Spleen (tissue), 11 donors: ENCODE measurements at regions not wholly inside any gene's neighbourhood (a gene's known extent, or its start where the extent isn't known, plus 50 kb on each side); places are given as distances from the start of the nearest gene placed in this dataset.

Experiments
- DNase-seq: peaks from one replicate; pipeline ENCODE4 v3.0.0-alpha.2; 2020
- H3K27ac ChIP-seq, 8 donors: fragments of 200-600 bp; sonication (generic) in 7 of 8; 1 replicate in 4 of 8; 2 replicates in 4 of 8; pipeline versions ENCODE4 v1.5.0 to v1.8.0; 2016 to 2021; ENCODE audit warnings: inconsistent platforms in 4 of 8, mild to moderate bottlenecking in 4 of 8, moderate library complexity in 1 of 8
- H3K27me3 ChIP-seq, 7 donors: fragments of 200-600 bp; sonication (generic) in 6 of 7; replicated peaks in 1 of 7; 1 replicate in 4 of 7; 2 replicates in 3 of 7; pipeline versions ENCODE4 v1.5.0 to v1.8.0; 2016 to 2021; ENCODE audit warnings: inconsistent platforms in 3 of 7, mild to moderate bottlenecking in 1 of 7
- H3K36me3 ChIP-seq, 6 donors: fragments of 200-600 bp; sonication (generic) in 5 of 6; 1 replicate in 4 of 6; 2 replicates in 2 of 6; pipeline versions ENCODE4 v1.5.0 to v1.8.0; 2016 to 2021; ENCODE audit warnings: inconsistent platforms in 2 of 6
- H3K4me1 ChIP-seq, 6 donors: fragments of 200-600 bp; sonication (generic) in 5 of 6; 1 replicate in 3 of 6; 2 replicates in 3 of 6; pipeline versions ENCODE4 v1.5.0 to v1.8.0; 2016 to 2021; ENCODE audit warnings: inconsistent platforms in 3 of 6
- H3K4me3 ChIP-seq, 8 donors: fragments of 200-600 bp; sonication (generic) in 7 of 8; 1 replicate in 4 of 8; 2 replicates in 4 of 8; pipeline versions ENCODE4 v1.5.0 to v1.8.0; 2016 to 2021; ENCODE audit warnings: inconsistent platforms in 4 of 8, mild to moderate bottlenecking in 4 of 8, moderate library complexity in 2 of 8
- H3K9me3 ChIP-seq, 8 donors: fragments of 200-600 bp; sonication (generic) in 7 of 8; 1 replicate in 4 of 8; 2 replicates in 4 of 8; pipeline versions ENCODE4 v1.5.0 to v1.8.0; 2016 to 2021; ENCODE audit warnings: inconsistent platforms in 4 of 8
- CTCF ChIP-seq, 11 experiments: fragments of 200-600 bp in 7 of 11; fragments of 450-650 bp in 4 of 11; sonication (generic) in 4 of 11; IDR thresholded peaks in 8 of 11; conservative IDR thresholded peaks in 3 of 11; 1 replicate in 7 of 11; 2 replicates in 4 of 11; pipeline versions ENCODE4 v1.4.0 to v1.8.0; 2016 to 2021; ENCODE audit warnings: antibody characterized with exemption in 11 of 11, inconsistent platforms in 4 of 11, mild to moderate bottlenecking in 1 of 11
- POLR2A ChIP-seq, 3 donors: fragments of 450-650 bp; IDR thresholded peaks; one replicate each; pipeline ENCODE4 v1.5.1; 2017; ENCODE audit warnings: antibody characterized with exemption in 3 of 3, mild to moderate bottlenecking in 1 of 3
- POLR2AphosphoS5 ChIP-seq, 3 donors: sonication (generic); formaldehyde crosslinking; IDR thresholded peaks; one replicate each; pipeline ENCODE4 v1.5.1; 2017; ENCODE audit warnings: antibody characterized with exemption in 3 of 3
- WGBS, 5 donors: extraction: QIAGEN DNeasy Blood & Tissue Kit in 3 of 5; methylation state at CpG; one replicate each; pipeline versions ENCODE4 v1.1.5 to v1.1.7; 2013 to 2018; 5-methylcytosine and 5-hydroxymethylcytosine counted together
- intact Hi-C: fragments of 100-400 bp; cut with DNase I; formaldehyde crosslinking; loops from one replicate; pipeline ENCODE4 v1.15.0; 2023; ENCODE audit warnings: low total_unique reads
- donor health status: healthy with polysubstance abuse.
- donor health status: DM: no; HTN: no; CAD: no; lungs with moderate emphysema.
- donor health status: DM: no; HTN: no; CAD: no.
- donor health status: Bipolar disorder and iron deficiency.
- donor health status: healthy.
- donor health status: DM: no; HTN: no; CAD: no.
- donor health status: DM: yes; HTN: yes; CAD: no.

- TF ChIP-seq POLR2A (IDR thresholded peaks at IDR 0.05): no peak
- TF ChIP-seq CTCF (IDR thresholded peaks at IDR 0.05 in 8 of 11, conservative IDR thresholded peaks at IDR 0.05 in 3 of 11): no peak
- no peak for TF ChIP-seq POLR2AphosphoS5 (IDR thresholded peaks at IDR 0.05)
These were observed 751.8 kb upstream of the IGFBP3 start for GRCh38 chr7:46672861-46673260.

GRCh38 chr7:46671108-46671769 lies 750.2 kb upstream of the IGFBP3 start:
- WGBS, 5 donors: 89 to 94% (median 92%) methylated on average over 1 of the region's 1 CpG
- no peaks in the 10 kb centered on the region for H3K27me3 ChIP-seq
- no peaks in the 10 kb centered on the region for H3K36me3 ChIP-seq
- intact Hi-C loops: no loop called here
- H3K9me3 ChIP-seq: peaks cover 0 to 12% (median 0%) of the 10 kb centered on the region in 8 donors
- H3K27ac ChIP-seq: no peak overlapping the region
- no peak for DNase-seq
- H3K4me3 ChIP-seq: no peak overlapping the region
- TF ChIP-seq CTCF (IDR thresholded peaks at IDR 0.05 in 8 of 11, conservative IDR thresholded peaks at IDR 0.05 in 3 of 11) (no peak), POLR2AphosphoS5 (IDR thresholded peaks at IDR 0.05) (no peak), POLR2A (IDR thresholded peaks at IDR 0.05) (no peak)
- H3K4me1 ChIP-seq: no peaks in the 10 kb centered on the region

More at GRCh38 chr7:46672861-46673260, 751.8 kb upstream of the IGFBP3 start:
- 55 to 71% (median 67%) methylated on average over 2 of the region's 2 CpGs for WGBS, 5 donors
- H3K9me3 ChIP-seq: peaks cover 0 to 8% (median 0%) of the 10 kb centered on the region in 8 donors
- H3K27me3 ChIP-seq: no peaks in the 10 kb centered on the region
- no peaks in the 10 kb centered on the region for H3K4me1 ChIP-seq
- no peak for DNase-seq
- H3K4me3 ChIP-seq: no peak overlapping the region
- intact Hi-C loops: no loop called here
- H3K36me3 ChIP-seq: no peaks in the 10 kb centered on the region
- no peak overlapping the region for H3K27ac ChIP-seq

- 85 to 94% (median 89%) methylated on average over 4 of the region's 4 CpGs for WGBS, 5 donors
- no peaks in the 10 kb centered on the region for H3K4me1 ChIP-seq
- no peaks in the 10 kb centered on the region for H3K36me3 ChIP-seq
- H3K27ac ChIP-seq: no peak overlapping the region
- H3K4me3 ChIP-seq: no peak overlapping the region
- no peak for DNase-seq
- no peak for TF ChIP-seq POLR2A (IDR thresholded peaks at IDR 0.05)
- H3K27me3 ChIP-seq: no peaks in the 10 kb centered on the region
- intact Hi-C loops: no loop called here
- peaks cover 0 to 12% (median 0%) of the 10 kb centered on the region in 8 donors for H3K9me3 ChIP-seq
These were observed 748.0 kb upstream of the IGFBP3 start for GRCh38 chr7:46669028-46669427.

- no peak for TF ChIP-seq CTCF (IDR thresholded peaks at IDR 0.05 in 8 of 11, conservative IDR thresholded peaks at IDR 0.05 in 3 of 11)
- TF ChIP-seq POLR2AphosphoS5 (IDR thresholded peaks at IDR 0.05): no peak
- no peak for TF ChIP-seq POLR2A (IDR thresholded peaks at IDR 0.05)
- H3K4me3 ChIP-seq: no peak overlapping the region
- peaks cover 0 to 12% (median 0%) of the 10 kb centered on the region in 8 donors for H3K9me3 ChIP-seq
- DNase-seq: no peak
- H3K4me1 ChIP-seq: no peaks in the 10 kb centered on the region
- WGBS, 5 donors: 69 to 91% (median 76%) methylated on average over 1 of the region's 1 CpG
- intact Hi-C loops: no loop called here
- H3K27me3 ChIP-seq: no peaks in the 10 kb centered on the region
- H3K27ac ChIP-seq: no peak overlapping the region
- H3K36me3 ChIP-seq: no peaks in the 10 kb centered on the region
These were observed 743.4 kb upstream of the IGFBP3 start for GRCh38 chr7:46664453-46664852.
